HG03139 (cell line): ENCODE measurements at regions not wholly inside any gene's neighbourhood (a gene's known extent, or its start where the extent isn't known, plus 50 kb on each side); places are given as distances from the start of the nearest gene placed in this dataset.

Experiments
- ATAC-seq: cut with Tn5 transposase; IDR thresholded peaks from one replicate; pipeline ENCODE4 v1.9.1; 2021; ENCODE audit not compliant: unreplicated experiment

- ATAC-seq: no peak
Measured at GRCh38 chr1:93815366-93816110, 63.5 kb downstream of the DNTTIP2 start.

GRCh38 chr1:93814795-93815340 is 64.1 kb downstream of the DNTTIP2 start:
- no peak for ATAC-seq

- ATAC-seq: peak; percentile 69
Measured at GRCh38 chr1:93814059-93814794, 64.8 kb downstream of the DNTTIP2 start.

- no peak for ATAC-seq
Measured at GRCh38 chr1:93813076-93813475, 65.9 kb downstream of the DNTTIP2 start.

DNA sequence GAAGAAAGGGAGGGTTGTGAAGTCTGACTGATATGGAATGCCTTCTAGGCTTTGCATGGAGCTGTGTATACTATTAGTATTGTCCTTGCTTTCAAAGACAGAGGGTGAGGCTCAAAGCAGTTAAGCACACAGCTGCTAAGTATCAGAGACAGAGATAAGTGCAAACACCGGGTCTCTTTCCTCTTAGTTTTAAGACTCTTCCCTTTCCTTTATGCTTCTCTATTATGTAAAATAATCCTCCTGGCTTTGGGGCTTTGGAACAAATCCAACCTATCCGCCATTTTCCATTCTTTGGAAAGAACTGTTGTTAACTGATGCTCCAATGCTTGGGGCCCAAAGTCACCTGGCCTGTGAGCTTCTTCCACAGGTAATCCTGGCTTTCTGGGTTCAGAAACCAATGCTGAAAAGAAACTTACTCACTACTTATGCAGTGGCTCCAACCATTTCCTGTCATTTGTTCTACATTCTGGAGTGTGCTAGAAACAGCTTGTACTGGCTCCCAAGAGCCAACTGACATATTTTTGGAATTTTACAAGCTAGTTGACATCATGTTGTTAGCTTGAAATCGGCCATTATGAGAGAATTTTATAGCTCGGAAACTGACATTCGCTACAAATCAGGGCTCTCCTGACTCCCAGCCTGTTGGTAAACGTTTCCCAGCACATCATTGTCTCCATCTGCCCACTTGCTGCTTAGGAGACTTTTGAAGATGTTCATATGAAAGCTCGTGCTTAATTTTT is 67.5 kb downstream of the DNTTIP2 start:
- ATAC-seq: no peak

DNA sequence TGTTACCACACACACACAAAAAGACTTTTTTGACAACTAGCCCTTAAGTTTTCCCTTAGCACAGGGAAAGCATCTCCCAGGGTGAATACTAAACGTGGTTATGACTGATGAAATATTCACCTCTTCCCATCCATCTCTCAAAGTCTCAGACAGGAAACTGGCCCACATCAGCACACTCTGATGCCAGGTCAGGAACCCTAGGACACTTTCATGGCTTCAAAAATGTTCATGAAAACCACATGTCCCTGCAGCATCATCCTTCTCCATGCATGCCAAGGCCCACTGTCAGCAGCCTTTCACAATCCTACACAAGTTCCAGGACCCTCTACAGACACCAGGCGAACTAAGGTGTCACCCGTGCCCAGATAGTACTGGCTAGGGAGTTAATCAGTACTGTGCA is 68.7 kb downstream of the DNTTIP2 start:
- ATAC-seq: no peak

DNA sequence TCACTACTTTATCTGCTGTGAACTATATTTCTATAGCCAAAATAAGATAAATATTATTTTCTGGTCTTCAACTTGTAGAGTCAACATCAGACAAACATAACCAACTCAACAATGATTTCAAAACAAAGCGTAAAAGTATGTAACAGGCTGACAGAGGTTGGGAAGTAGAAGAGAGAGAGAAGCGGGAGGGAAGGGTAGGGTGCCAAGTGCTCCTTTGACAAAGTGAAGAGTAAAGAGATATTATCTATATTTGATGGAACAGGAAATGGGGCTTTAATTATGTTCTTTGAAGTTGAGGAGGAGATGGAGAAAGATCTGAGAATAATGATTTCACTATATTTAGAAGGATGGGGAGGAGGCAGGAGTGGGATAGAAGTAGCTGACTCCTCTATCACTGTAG is 70.1 kb downstream of the DNTTIP2 start:
- ATAC-seq: no peak

GRCh38 chr1:93807311-93807930 is 71.6 kb downstream of the DNTTIP2 start:
- no peak for ATAC-seq

DNA sequence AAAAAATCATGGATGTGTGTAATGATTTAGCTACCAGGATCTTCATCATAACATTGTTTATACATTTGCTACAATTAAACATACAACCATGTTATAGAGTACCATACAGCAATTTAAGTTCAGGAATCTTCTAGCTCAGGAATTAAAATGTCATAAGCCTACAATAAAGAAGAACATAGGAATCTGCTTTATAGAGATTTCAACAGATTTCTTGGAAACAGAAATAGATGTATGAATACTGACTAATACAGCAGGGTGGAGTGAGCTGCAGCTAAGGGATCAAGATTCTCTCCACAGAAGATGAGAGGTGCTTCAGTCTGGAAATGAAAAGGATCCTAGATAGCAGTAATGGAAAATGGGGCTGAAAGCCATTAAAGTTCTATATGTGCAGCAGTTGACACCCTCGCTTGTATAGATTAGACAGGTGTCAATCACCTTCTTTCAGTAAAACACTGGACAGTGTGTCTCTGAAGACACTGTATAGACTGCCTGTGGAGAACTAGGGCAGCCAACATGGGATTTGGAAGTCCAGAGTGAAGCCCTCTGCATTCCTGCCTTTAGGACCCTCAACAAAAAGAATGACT is 73.9 kb downstream of the DNTTIP2 start:
- ATAC-seq: no peak

GRCh38 chr1:93804412-93804811 is 74.6 kb downstream of the DNTTIP2 start:
- ATAC-seq: no peak

GRCh38 chr1:93801471-93801870 is 77.5 kb downstream of the DNTTIP2 start:
- ATAC-seq: no peak

DNA sequence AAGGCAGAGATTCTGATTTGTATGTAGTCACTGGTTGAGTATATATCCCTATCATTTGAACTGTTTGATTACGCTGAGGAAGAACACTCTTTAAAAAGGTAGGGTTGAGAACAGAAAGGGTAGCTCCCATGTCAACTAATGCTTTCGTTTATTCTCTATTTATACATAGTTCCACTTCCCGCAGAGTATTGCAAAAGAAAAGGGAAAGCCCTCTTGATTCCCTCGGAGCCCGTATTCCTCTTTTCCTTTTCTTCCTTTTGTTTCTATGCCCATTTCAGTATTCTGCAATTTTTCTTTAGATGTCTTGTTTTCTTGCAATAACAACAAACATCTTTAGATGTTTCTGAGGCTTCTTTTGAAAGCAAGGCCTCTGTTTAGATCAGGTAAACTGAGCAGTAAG is 78.2 kb downstream of the DNTTIP2 start:
- no peak for ATAC-seq

GRCh38 chr1:93798291-93798690 is 80.7 kb downstream of the DNTTIP2 start:
- no peak for ATAC-seq

GRCh38 chr1:93784538-93784937 is 94.5 kb downstream of the DNTTIP2 start:
- ATAC-seq: no peak

DNA sequence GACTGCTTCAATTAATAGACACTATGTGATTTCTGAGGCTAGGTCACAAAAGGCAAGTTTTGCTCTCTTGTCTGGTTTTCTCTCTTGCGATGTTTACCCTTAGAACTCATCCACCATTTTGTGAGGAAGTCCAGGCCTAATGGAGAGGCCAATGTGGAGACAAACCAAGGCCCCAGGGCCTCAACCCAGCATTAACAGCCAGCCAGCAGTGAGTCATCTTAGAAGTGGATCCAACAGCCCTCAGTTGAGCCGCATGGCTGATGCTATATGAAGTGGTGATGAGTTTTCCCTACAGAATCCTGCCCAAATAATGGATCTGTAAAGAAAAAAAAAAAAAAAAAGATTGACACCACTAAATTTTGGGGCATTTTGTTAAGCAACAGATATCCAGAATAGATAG is 95.1 kb downstream of the DNTTIP2 start:
- ATAC-seq: no peak

- ATAC-seq: no peak
Measured at GRCh38 chr1:93779540-93780165, 98.0 kb upstream of the BCAR3 start.

GRCh38 chr1:93778457-93778856 is 96.8 kb upstream of the BCAR3 start:
- no peak for ATAC-seq

DNA sequence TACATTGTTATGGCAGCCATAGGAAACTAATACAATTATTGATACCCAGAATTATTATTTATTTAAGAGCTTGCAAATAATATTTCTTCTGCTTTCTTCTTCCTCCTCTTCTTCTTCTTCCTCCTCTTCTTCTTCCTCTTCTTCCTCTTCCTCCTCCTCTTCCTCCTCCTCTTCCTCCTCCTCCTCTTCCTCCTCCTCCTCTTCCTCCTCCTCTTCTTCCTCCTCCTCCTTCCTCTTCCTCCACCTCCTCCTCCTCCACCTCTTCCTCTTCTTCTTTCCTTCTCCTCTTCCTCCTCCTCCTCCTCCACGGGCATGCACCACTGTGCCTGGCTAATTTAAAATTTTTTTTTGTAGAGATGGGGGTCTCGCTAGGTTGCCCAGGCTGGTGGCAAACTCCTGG is 95.6 kb upstream of the BCAR3 start:
- ATAC-seq: no peak

DNA sequence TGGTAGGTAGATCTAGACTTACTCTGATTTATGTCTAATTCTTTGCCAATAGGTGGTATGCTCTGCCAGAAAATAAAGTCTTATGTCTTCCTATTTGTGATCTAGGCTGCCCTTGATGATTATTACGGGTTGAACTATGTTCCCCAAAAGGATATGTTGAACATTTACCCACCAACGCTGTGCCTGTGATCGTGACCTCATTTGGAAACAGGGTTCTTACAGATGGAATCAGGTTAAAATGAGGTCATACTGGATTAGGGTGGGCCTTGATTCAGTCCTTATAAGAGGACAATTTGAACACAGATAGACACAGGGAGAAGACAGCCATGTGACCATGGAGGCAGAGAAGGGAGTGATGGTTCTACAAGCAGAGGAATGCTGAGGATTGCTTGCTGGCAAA is 95.1 kb upstream of the BCAR3 start:
- no peak for ATAC-seq

GRCh38 chr1:93775224-93775623 is 93.6 kb upstream of the BCAR3 start:
- ATAC-seq: no peak
